Heart left ventricle (tissue), 16 donors: ENCODE measurements at regions not wholly inside any gene's neighbourhood (a gene's known extent, or its start where the extent isn't known, plus 50 kb on each side); places are given as distances from the start of the nearest gene placed in this dataset.

Source experiments
- ATAC-seq, 4 donors: fragments of 200-7000 bp; cut with Tn5 transposase; one replicate each; pipeline ENCODE4 v1.9.1; 2020 to 2022; ENCODE audit warnings: moderate library complexity in 4 of 4, mild to moderate bottlenecking in 3 of 4, moderate number of reproducible peaks in 1 of 4
- DNase-seq, 5 donors: peaks; one replicate each; pipeline ENCODE4 v3.0.0-alpha.2; 2020
- H3K27ac ChIP-seq, 12 donors: fragments of 200-600 bp; sonication (generic) in 4 of 12; one replicate each; pipeline versions ENCODE4 v1.5.0 to v1.8.0; 2016 to 2022; ENCODE audit warnings: mild to moderate bottlenecking in 2 of 12
- H3K27me3 ChIP-seq, 9 donors: fragments of 200-600 bp; sonication (generic) in 2 of 9; one replicate each; pipeline versions ENCODE4 v1.5.1 to v1.8.0; 2016 to 2022; ENCODE audit warnings: mild to moderate bottlenecking in 3 of 9
- H3K36me3 ChIP-seq, 9 donors: fragments of 200-600 bp; sonication (generic) in 2 of 9; one replicate each; pipeline versions ENCODE4 v1.5.0 to v1.8.0; 2018 to 2022; ENCODE audit warnings: mild to moderate bottlenecking in 2 of 9
- H3K4me1 ChIP-seq, 12 donors: fragments of 200-600 bp; sonication (generic) in 4 of 12; one replicate each; pipeline versions ENCODE4 v1.5.0 to v1.8.0; 2016 to 2022; ENCODE audit warnings: mild to moderate bottlenecking in 3 of 12
- H3K4me3 ChIP-seq, 12 donors: fragments of 200-600 bp; sonication (generic) in 4 of 12; one replicate each; pipeline versions ENCODE4 v1.5.0 to v1.8.0; 2017 to 2022; ENCODE audit warnings: mild to moderate bottlenecking in 9 of 12, moderate library complexity in 4 of 12
- H3K9me3 ChIP-seq, 12 donors: fragments of 200-600 bp; sonication (generic) in 4 of 12; one replicate each; pipeline versions ENCODE4 v1.5.0 to v1.8.0; 2016 to 2022; ENCODE audit warnings: mild to moderate bottlenecking in 1 of 12
- POLR2A ChIP-seq, 2 donors: fragments of 450-650 bp; IDR thresholded peaks; one replicate each; pipeline ENCODE4 v1.6.1; 2017; ENCODE audit warnings: antibody characterized with exemption in 2 of 2, mild to moderate bottlenecking in 2 of 2, moderate library complexity in 2 of 2
- WGBS, 4 donors: extraction: QIAGEN DNeasy Blood & Tissue Kit in 2 of 4; methylation state at CpG; one replicate each; pipeline versions ENCODE4 v1.1.5 to v1.1.7; 2013 to 2018; 5-methylcytosine and 5-hydroxymethylcytosine counted together
- intact Hi-C, 10 donors: fragments of 100-400 bp; cut with DNase I; formaldehyde crosslinking; loops; one replicate each; pipeline versions ENCODE4 v1.11.1 to v1.14.2; 2022
- TF ChIP-seq, protein P1 (sequence below), 12 donors: fragments of 200-600 bp; sonication (generic) in 4 of 12; IDR thresholded peaks; one replicate each; pipeline versions ENCODE4 v1.5.0 to v1.8.0; 2018 to 2022; ENCODE audit warnings: antibody characterized with exemption in 12 of 12, mild to moderate bottlenecking in 5 of 12
- donor health status: ischemic (EF 13 %, LVEDD 7.1; RV severe dilation, severe dysfunction).
- donor health status: healthy with polysubstance abuse.
- donor health status: DM: no; HTN: yes; CAD: no.
- donor health status: DM: no; HTN: no; CAD: no.
- donor health status: ischemic (EF 25% LVEDD 6.9; RV normal size, moderate dysfunction).
- donor health status: ischemic (EF 25% LVEDD 5.7; RV mildly dilated, moderate dysfunction).
- donor health status: healthy.
- donor health status: DM: yes; HTN: yes; CAD: no.
- donor health status: ischemic (EF 35%, LVEDD 5.7; RV mildly dilated, moderate dysfunction).
- donor health status: nonischemic (EF 11% LVEDD 7.7; RV severe dilation, severe dysfunction).
- donor health status: DM: yes; HTN: yes; CAD: no.
- donor health status: PGD.
- donor health status: ischemic (EF 29% LVEDD 5.4; RV normal size, mild dysfunction).
- donor health status: nonischemic (EF 23%, LVEDD 6.1; RV moderate dilation, normal function).

DNA sequence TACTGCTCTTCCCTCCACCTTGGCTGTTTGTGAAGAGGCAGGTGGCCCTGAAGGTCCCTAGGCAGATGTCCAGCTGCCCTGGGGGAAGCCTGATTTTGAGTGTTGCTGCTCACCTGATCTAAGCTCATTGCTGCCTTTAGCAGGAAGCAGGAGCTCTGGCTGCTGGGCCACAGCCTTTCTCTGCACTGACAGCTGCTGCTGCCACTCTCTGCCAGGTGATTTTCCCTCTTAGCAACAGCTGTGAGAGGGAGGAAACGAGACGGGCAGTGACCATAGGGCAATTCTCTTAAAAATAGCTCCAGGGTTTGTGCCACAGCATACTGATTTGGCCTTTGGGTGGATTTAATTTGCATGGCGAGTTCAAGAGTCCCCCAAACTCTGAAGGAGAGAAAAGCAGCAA, 415.8 kb upstream of the SEMA6D start:
- TF ChIP-seq POLR2A (IDR thresholded peaks at IDR 0.05): no peak
- TF ChIP-seq, protein P1, sequence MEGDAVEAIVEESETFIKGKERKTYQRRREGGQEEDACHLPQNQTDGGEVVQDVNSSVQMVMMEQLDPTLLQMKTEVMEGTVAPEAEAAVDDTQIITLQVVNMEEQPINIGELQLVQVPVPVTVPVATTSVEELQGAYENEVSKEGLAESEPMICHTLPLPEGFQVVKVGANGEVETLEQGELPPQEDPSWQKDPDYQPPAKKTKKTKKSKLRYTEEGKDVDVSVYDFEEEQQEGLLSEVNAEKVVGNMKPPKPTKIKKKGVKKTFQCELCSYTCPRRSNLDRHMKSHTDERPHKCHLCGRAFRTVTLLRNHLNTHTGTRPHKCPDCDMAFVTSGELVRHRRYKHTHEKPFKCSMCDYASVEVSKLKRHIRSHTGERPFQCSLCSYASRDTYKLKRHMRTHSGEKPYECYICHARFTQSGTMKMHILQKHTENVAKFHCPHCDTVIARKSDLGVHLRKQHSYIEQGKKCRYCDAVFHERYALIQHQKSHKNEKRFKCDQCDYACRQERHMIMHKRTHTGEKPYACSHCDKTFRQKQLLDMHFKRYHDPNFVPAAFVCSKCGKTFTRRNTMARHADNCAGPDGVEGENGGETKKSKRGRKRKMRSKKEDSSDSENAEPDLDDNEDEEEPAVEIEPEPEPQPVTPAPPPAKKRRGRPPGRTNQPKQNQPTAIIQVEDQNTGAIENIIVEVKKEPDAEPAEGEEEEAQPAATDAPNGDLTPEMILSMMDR (IDR thresholded peaks at IDR 0.05): no peak
- Histone ChIP-seq H3K27ac (no peak overlapping the region), H3K9me3 (no peaks in the 10 kb centered on the region), H3K4me3 (no peak overlapping the region), H3K36me3 (no peaks in the 10 kb centered on the region), H3K27me3 (no peaks in the 10 kb centered on the region), H3K4me1 (no peaks in the 10 kb centered on the region)
- WGBS, 4 donors: 24 to 43% (median 42%) methylated on average over 3 of the region's 3 CpGs
- ATAC-seq (no peak), DNase-seq (no peak)
- intact Hi-C loops: no loop called here

DNA sequence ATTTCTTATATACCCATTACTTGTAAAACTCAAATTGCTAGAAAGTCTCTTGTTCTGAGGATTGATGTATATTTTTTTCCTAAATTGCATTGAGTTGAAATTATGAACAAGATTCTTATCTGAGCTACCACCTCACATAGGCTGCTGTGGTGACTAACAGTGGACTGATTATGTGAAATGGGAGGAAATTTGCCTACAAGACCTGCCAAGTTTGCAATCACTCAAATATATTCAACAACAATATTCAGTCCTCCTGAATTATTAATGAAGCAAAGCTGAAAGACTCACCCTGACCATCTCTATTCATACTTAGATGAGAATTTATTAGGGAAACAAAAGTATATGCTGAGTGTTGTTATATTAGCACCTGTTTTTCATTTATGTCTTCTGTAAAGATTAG, 412.6 kb upstream of the SEMA6D start:
- intact Hi-C loops: no loop called here
- Histone ChIP-seq H3K27me3 (no peaks in the 10 kb centered on the region), H3K4me3 (no peak overlapping the region), H3K4me1 (no peaks in the 10 kb centered on the region), H3K36me3 (no peaks in the 10 kb centered on the region), H3K9me3 (no peaks in the 10 kb centered on the region), H3K27ac (no peak overlapping the region)
- TF ChIP-seq, protein P1 (IDR thresholded peaks at IDR 0.05): no peak
- TF ChIP-seq POLR2A (IDR thresholded peaks at IDR 0.05): no peak
- DNase-seq (no peak), ATAC-seq (no peak)

DNA sequence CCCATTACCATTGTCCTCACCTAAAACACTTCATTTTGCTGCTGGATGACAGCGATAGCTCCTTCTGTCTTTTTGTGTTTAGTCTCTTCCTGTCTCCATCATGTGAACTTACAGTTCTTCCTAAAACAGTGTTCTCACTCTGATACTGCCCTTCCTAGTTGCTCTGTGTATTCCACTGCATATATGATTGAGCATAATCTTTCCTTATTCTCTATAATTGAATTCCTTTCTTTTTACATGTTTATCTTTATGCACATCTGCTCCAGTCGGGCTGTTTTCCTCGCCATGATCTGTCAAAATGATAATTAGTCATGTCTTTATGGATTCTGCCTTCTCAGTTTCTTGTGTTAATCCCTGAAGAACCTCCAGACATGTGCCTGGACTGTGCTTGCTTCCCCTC, 405.1 kb upstream of the SEMA6D start:
- Histone ChIP-seq H3K9me3 (no peaks in the 10 kb centered on the region), H3K4me1 (no peaks in the 10 kb centered on the region), H3K36me3 (no peaks in the 10 kb centered on the region), H3K27me3 (no peaks in the 10 kb centered on the region), H3K4me3 (no peak overlapping the region), H3K27ac (no peak overlapping the region)
- WGBS, 4 donors: 80 to 86% (median 85%) methylated on average over 3 of the region's 3 CpGs
- ATAC-seq: no peak
- intact Hi-C loops: no loop called here
- no peak for TF ChIP-seq POLR2A (IDR thresholded peaks at IDR 0.05)
- TF ChIP-seq, protein P1 (IDR thresholded peaks at IDR 0.05): no peak
- DNase-seq: no peak

DNA sequence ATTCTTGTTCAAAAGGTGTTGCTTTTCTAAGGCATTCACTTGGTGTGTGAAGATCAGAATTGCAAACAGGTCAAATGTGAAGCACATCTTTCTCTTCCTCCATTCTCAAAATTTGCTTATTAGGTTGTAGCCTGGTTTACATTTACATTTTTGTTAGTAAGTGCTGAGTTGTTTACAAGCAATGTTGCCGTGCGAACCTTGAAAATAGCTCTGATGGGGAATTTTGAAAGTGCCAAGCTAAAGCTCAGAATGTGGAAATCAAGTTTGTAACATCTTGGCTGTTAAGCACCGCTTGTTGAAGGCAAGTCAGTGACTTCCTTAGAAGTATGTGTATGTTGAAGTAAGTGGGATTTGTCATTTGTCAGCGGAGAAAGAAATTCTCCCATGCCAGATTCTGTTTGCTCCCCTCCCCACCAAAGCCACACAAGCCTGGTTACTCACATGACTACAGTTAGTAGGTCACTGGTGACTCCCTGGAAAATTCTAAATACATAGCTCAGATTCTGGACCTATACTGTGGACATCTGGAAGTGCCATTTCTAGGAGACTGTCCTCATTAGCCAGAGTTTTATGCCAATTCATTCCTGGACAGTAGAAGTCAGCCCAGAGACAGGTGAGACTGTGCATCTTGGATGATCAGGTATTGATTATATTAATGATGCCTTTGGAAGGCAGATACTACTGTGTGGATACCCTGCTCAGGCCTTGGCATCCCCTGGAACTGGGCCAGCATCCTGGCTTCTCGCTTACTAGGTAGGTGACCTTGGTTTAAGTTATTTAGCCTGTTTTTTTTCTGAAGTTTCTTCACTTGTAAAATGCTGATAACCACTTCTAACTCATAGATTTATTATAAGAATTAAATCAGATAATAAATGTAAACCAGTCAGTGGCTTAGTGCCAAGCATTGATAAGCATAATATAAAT, 390.6 kb upstream of the SEMA6D start:
- Histone ChIP-seq H3K36me3 (no peaks in the 10 kb centered on the region), H3K27me3 (peaks cover 0 to 4% (median 0%) of the 10 kb centered on the region in 9 donors), H3K9me3 (no peaks in the 10 kb centered on the region), H3K4me1 (no peaks in the 10 kb centered on the region), H3K4me3 (no peak overlapping the region), H3K27ac (no peak overlapping the region)
- no peak for TF ChIP-seq POLR2A (IDR thresholded peaks at IDR 0.05)
- TF ChIP-seq, protein P1 (IDR thresholded peaks at IDR 0.05): no peak
- ATAC-seq (no peak), DNase-seq (no peak)
- intact Hi-C loops: no loop called here
- 76 to 87% (median 80%) methylated on average over 5 of the region's 5 CpGs for WGBS, 4 donors
